Tibial nerve (tissue), 3 donors: ENCODE measurements at regions not wholly inside any gene's neighbourhood (a gene's known extent, or its start where the extent isn't known, plus 50 kb on each side); places are given as distances from the start of the nearest gene placed in this dataset.

Source experiments
- CTCF ChIP-seq, 5 experiments: fragments of 200-600 bp in 3 of 5; fragments of 450-650 bp in 2 of 5; sonication (generic) in 3 of 5; IDR thresholded peaks; one replicate each; pipeline ENCODE4 v1.5.1; 2016 to 2019; ENCODE audit warnings: antibody characterized with exemption in 5 of 5, mild to moderate bottlenecking in 3 of 5, moderate library complexity in 2 of 5
- POLR2A ChIP-seq, 2 donors: fragments of 450-650 bp; IDR thresholded peaks; one replicate each; pipeline ENCODE4 v1.6.1; 2017; ENCODE audit warnings: antibody characterized with exemption in 2 of 2, mild to moderate bottlenecking in 2 of 2, moderate library complexity in 2 of 2

- TF ChIP-seq CTCF (IDR thresholded peaks at IDR 0.05), result no peak
- no peak for TF ChIP-seq POLR2A (IDR thresholded peaks at IDR 0.05)
These were observed 169.8 kb upstream of the DUSP10 start for GRCh38 chr1:221911714-221912113.
